ENCODE measurements at regions not wholly inside any gene's neighbourhood (a gene's known extent, or its start where the extent isn't known, plus 50 kb on each side); places are given as distances from the start of the nearest gene placed in this dataset.

DNA sequence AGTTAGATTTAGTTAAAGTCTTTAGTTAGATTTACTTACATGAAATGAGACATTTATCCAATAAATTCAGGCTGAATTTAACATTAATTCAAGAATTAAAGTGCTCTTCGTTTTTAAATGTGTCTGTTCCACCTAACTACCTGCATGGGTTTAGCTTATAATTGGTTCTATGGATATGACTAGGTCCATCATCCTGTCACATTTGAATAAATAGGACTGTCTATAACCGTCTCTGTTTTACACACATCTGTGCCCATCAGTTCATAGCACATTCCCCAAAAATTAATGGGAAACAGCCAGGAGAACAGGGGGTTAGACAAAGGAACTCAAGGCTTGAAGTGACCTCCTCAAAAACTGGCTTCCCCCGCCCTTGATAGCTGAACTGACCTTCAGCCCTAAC is 219.6 kb downstream of the MRPL39 start:
- TF ChIP-seq RAD21 (IDR thresholded peaks at IDR 0.05; ENCODE audit: low read length), result no peak
- TF ChIP-seq CHD1 (IDR thresholded peaks at IDR 0.05; ENCODE audit: low read depth, low read length), result no peak
- TF ChIP-seq, protein P1, sequence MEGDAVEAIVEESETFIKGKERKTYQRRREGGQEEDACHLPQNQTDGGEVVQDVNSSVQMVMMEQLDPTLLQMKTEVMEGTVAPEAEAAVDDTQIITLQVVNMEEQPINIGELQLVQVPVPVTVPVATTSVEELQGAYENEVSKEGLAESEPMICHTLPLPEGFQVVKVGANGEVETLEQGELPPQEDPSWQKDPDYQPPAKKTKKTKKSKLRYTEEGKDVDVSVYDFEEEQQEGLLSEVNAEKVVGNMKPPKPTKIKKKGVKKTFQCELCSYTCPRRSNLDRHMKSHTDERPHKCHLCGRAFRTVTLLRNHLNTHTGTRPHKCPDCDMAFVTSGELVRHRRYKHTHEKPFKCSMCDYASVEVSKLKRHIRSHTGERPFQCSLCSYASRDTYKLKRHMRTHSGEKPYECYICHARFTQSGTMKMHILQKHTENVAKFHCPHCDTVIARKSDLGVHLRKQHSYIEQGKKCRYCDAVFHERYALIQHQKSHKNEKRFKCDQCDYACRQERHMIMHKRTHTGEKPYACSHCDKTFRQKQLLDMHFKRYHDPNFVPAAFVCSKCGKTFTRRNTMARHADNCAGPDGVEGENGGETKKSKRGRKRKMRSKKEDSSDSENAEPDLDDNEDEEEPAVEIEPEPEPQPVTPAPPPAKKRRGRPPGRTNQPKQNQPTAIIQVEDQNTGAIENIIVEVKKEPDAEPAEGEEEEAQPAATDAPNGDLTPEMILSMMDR (conservative IDR thresholded peaks at IDR 0.05; ENCODE audit: low read depth, low read length), result no peak
- no peak for TF ChIP-seq BHLHE40 (IDR thresholded peaks at IDR 0.05; ENCODE audit: low read depth, low read length)
- no peak for TF ChIP-seq POLR2A (IDR thresholded peaks at IDR 0.05; ENCODE audit: low read depth, low read length)
- no peak for TF ChIP-seq NFE2L2 (IDR thresholded peaks at IDR 0.05; ENCODE audit: low read depth, low read length)
- TF ChIP-seq CEBPB (IDR thresholded peaks at IDR 0.05; ENCODE audit: low read depth, low read length), result no peak
- TF ChIP-seq, protein P2, sequence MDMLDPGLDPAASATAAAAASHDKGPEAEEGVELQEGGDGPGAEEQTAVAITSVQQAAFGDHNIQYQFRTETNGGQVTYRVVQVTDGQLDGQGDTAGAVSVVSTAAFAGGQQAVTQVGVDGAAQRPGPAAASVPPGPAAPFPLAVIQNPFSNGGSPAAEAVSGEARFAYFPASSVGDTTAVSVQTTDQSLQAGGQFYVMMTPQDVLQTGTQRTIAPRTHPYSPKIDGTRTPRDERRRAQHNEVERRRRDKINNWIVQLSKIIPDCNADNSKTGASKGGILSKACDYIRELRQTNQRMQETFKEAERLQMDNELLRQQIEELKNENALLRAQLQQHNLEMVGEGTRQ (IDR thresholded peaks at IDR 0.05; ENCODE audit: low read depth, low read length), result no peak
- TF ChIP-seq, protein P3, sequence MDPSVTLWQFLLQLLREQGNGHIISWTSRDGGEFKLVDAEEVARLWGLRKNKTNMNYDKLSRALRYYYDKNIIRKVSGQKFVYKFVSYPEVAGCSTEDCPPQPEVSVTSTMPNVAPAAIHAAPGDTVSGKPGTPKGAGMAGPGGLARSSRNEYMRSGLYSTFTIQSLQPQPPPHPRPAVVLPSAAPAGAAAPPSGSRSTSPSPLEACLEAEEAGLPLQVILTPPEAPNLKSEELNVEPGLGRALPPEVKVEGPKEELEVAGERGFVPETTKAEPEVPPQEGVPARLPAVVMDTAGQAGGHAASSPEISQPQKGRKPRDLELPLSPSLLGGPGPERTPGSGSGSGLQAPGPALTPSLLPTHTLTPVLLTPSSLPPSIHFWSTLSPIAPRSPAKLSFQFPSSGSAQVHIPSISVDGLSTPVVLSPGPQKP (IDR thresholded peaks at IDR 0.05; ENCODE audit: borderline replicate concordance, low read depth, low read length), result no peak
- TF ChIP-seq MAZ (IDR thresholded peaks at IDR 0.05; ENCODE audit: borderline replicate concordance, low read depth, low read length), result no peak
- TF ChIP-seq FOS (IDR thresholded peaks at IDR 0.05; ENCODE audit: low read depth, low read length), result no peak
- TF ChIP-seq MAFK (IDR thresholded peaks at IDR 0.05; ENCODE audit: low read depth, low read length), result no peak

Data from IMR-90 (cell line).